ENCODE measurements at regions not wholly inside any gene's neighbourhood (a gene's known extent, or its start where the extent isn't known, plus 50 kb on each side); places are given as distances from the start of the nearest gene placed in this dataset.

DNA sequence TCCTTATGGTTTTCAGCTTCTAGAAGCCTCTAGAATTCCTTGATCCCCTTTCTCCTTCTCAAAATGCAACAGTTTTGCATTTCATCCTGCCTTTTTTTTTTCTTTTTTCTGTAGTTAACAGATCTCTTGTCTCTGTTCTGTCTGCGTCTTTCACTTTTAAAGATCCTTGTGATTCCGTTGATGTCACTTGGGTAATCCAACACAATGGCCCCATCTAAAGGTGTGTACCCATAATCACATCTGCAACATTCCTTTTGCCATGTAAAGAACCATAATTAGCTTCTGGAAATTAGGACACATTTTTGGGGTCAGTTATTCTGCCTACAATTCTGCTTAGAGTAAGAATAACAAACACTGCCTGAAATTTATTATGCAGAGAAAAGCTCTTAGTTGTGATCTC lies 1180.9 kb upstream of the ADGRL3 start:
- Histone ChIP-seq H3K4me3 (ENCODE audit: low read depth, low read length) (no peak overlapping the region), H3K27me3 (replicated peaks) (no peaks in the 10 kb centered on the region), H3K27ac (no peak overlapping the region), H3K36me3 (replicated peaks) (no peaks in the 10 kb centered on the region)
- DNase-seq, result no peak
- TF ChIP-seq, protein P1, sequence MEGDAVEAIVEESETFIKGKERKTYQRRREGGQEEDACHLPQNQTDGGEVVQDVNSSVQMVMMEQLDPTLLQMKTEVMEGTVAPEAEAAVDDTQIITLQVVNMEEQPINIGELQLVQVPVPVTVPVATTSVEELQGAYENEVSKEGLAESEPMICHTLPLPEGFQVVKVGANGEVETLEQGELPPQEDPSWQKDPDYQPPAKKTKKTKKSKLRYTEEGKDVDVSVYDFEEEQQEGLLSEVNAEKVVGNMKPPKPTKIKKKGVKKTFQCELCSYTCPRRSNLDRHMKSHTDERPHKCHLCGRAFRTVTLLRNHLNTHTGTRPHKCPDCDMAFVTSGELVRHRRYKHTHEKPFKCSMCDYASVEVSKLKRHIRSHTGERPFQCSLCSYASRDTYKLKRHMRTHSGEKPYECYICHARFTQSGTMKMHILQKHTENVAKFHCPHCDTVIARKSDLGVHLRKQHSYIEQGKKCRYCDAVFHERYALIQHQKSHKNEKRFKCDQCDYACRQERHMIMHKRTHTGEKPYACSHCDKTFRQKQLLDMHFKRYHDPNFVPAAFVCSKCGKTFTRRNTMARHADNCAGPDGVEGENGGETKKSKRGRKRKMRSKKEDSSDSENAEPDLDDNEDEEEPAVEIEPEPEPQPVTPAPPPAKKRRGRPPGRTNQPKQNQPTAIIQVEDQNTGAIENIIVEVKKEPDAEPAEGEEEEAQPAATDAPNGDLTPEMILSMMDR (IDR thresholded peaks at IDR 0.05; ENCODE audit: low read depth, low read length, missing control alignments), result no peak
- in situ Hi-C loops (cut with HindIII; ENCODE audit: low pct_ligation_motif_present, low sequenced_read_pairs), result no loop called here

DNA sequence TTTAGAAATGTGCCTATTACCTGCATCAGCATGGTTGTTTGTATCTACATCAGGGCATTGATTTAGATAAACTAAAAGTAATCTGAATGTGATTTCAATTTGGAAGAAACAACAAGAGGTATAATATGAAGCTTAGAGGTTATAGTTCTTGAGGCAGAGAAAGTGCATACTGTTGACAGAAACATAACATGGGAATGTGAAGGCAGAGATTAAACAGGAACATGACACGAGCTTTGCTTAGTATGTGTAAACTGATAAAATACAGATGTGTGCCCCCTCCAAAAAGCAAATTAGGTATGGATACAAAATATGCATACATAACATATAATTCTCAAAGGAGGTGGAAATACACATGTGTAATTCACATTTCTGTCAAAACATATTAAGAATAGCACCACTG lies 1180.2 kb upstream of the ADGRL3 start:
- Histone ChIP-seq H3K36me3 (replicated peaks) (no peaks in the 10 kb centered on the region), H3K27ac (no peak overlapping the region), H3K4me3 (ENCODE audit: low read depth, low read length) (no peak overlapping the region), H3K27me3 (replicated peaks) (no peaks in the 10 kb centered on the region)
- DNase-seq, result no peak
- TF ChIP-seq, protein P1 (IDR thresholded peaks at IDR 0.05; ENCODE audit: low read depth, low read length, missing control alignments), result no peak
- in situ Hi-C loops (cut with HindIII; ENCODE audit: low pct_ligation_motif_present, low sequenced_read_pairs), result no loop called here

DNA sequence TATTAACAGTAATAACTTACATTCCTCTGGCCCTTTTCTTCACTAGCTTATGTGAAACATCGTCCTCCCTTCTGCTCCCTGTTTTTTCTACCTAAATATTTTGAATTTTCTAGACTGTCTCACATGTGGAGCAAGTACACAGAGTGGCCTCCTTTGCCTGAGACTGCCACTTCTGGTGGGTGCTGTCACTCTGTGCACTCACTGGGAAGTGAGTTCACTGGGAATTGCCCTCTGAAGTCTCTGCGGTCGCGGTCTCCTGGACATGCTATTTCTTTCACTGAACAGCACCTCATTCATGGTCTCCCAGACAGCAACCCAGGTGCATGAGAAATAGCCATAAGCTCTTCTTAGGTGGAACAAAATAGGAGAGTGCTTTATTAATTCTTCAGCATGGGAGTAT lies 1179.7 kb upstream of the ADGRL3 start:
- Histone ChIP-seq H3K27me3 (replicated peaks) (no peaks in the 10 kb centered on the region), H3K27ac (no peak overlapping the region), H3K4me3 (ENCODE audit: low read depth, low read length) (no peak overlapping the region), H3K36me3 (replicated peaks) (no peaks in the 10 kb centered on the region)
- DNase-seq, result no peak
- in situ Hi-C loops (cut with HindIII; ENCODE audit: low pct_ligation_motif_present, low sequenced_read_pairs), result no loop called here
- TF ChIP-seq, protein P1 (IDR thresholded peaks at IDR 0.05; ENCODE audit: low read depth, low read length, missing control alignments), result no peak

DNA sequence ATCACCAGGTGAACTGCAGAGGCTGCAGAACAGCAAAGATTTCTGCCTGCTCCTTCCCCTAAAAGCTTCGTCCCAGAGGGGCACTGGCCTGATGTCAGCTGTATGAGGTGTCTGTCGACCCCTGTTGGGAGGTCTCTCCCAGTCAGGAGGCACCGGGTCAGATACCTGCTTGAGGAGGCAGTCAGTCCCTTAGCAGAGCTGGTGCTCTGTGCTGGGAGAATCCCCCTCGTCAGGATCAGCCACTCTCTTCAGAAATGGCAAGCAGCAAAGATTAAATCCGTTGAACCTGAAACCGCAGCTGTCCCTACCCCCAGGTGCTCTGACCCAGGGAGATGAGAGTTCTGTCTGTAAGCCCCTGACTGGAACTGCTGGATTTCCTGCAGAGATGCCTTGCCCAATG lies 1166.3 kb upstream of the ADGRL3 start:
- TF ChIP-seq, protein P1 (IDR thresholded peaks at IDR 0.05; ENCODE audit: low read depth, low read length, missing control alignments), result no peak
- no peak overlapping the region for H3K27ac ChIP-seq
- H3K36me3 ChIP-seq (replicated peaks), result no peaks in the 10 kb centered on the region
- no peaks in the 10 kb centered on the region for H3K27me3 ChIP-seq (replicated peaks)
- in situ Hi-C loops (cut with HindIII; ENCODE audit: low pct_ligation_motif_present, low sequenced_read_pairs), result no loop called here
- no peak overlapping the region for H3K4me3 ChIP-seq (ENCODE audit: low read depth, low read length)
- no peak for DNase-seq

DNA sequence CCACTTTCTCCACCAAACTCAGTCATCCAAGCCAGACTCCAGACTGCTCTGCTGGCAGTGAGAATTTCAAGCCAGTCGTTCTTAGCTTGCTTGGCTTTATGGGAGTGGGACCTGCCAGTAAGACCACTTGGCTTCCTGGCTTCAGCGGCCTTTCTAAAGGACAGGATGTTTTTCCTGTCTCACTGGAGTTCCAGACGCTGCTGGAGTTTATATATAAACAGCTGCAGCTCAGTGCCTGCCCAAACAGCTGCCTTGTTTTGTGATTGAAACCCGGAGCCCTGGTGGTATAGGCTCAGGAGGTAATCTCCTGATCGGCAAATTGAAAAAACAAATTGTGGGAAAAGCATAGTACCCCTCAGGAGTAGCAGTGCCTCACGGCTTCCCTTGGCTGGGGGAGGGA lies 1165.8 kb upstream of the ADGRL3 start:
- DNase-seq, result no peak
- peak overlapping the region; percentile 27 for H3K4me3 ChIP-seq (ENCODE audit: low read depth, low read length)
- H3K27ac ChIP-seq, result no peak overlapping the region
- in situ Hi-C loops (cut with HindIII; ENCODE audit: low pct_ligation_motif_present, low sequenced_read_pairs), result no loop called here
- H3K27me3 ChIP-seq (replicated peaks), result no peaks in the 10 kb centered on the region
- no peaks in the 10 kb centered on the region for H3K36me3 ChIP-seq (replicated peaks)
- TF ChIP-seq, protein P1 (IDR thresholded peaks at IDR 0.05; ENCODE audit: low read depth, low read length, missing control alignments), result no peak

DNA sequence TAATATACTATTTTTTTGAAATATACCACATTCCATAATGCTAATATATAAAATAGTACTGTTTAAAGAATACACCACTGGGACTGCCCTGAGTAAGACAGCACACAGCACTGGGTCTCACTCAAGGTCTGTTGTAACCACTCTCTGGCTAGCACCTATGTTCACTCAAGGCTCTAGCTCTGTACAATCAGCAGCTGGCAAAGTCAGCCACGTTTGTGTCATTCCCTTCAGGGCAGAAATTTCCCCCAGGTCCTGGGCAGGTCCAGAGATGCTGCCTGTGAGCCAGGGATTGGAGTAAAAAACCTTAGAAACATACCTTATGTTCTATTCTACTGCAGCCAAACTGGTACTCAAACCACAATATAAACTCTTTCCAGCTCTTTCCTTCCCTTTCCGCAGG lies 1160.2 kb upstream of the ADGRL3 start:
- no peak overlapping the region for H3K4me3 ChIP-seq (ENCODE audit: low read depth, low read length)
- in situ Hi-C loops (cut with HindIII; ENCODE audit: low pct_ligation_motif_present, low sequenced_read_pairs), result no loop called here
- no peak for DNase-seq
- no peak overlapping the region for H3K27ac ChIP-seq
- TF ChIP-seq, protein P1 (IDR thresholded peaks at IDR 0.05; ENCODE audit: low read depth, low read length, missing control alignments), result no peak
- H3K36me3 ChIP-seq (replicated peaks), result no peaks in the 10 kb centered on the region
- no peaks in the 10 kb centered on the region for H3K27me3 ChIP-seq (replicated peaks)
